SK-N-SH (cell line): ENCODE measurements at regions not wholly inside any gene's neighbourhood (a gene's known extent, or its start where the extent isn't known, plus 50 kb on each side); places are given as distances from the start of the nearest gene placed in this dataset.

ENCODE experiments used
- CTCF ChIA-PET: fragments of 300-600, 350-600 bp; formaldehyde crosslinking; extraction: SDS; loops from one replicate; lab custom pipeline; 2021; lab: Yijun Ruan, JAX
- POLR2A ChIA-PET: fragments of 350-600 bp; sonication (Branson Sonifier 250); formaldehyde crosslinking; extraction: SDS; loops from one replicate; lab custom pipeline; 2020; ENCODE audit warnings: antibody characterized with exemption, inconsistent platforms; lab: Yijun Ruan, JAX
- DNase-seq: peaks from one replicate; pipeline ENCODE4 v3.0.0; 2012
- H2AFZ ChIP-seq: fragments of 200-600 bp; sonication (generic); 2 replicates; pipeline ENCODE4 v1.8.1; 2016; ENCODE audit warnings: antibody characterized with exemption, mild to moderate bottlenecking, low read depth
- H3F3A ChIP-seq: fragments of 200-600 bp; sonication (generic); replicated peaks from 2 replicates; pipeline ENCODE3; 2016; ENCODE audit warnings: antibody characterized with exemption, mild to moderate bottlenecking; ENCODE audit not compliant: insufficient read depth
- H3K27ac ChIP-seq, 2 experiments: fragments of 200-500 bp in 1 of 2; fragments of 200-600 bp in 1 of 2; sonication (Bioruptor generic) in 1 of 2; sonication (generic), shearing (Covaris generic) in 1 of 2; 2 replicates each; pipeline versions ENCODE4 v1.5.1 to v1.6.1; 2014 to 2016; ENCODE audit warnings: low read depth in 2 of 2, inconsistent platforms in 1 of 2, low read length in 1 of 2, mild to moderate bottlenecking in 1 of 2, mixed read lengths in 1 of 2
- H3K27me3 ChIP-seq: fragments of 200-600 bp; sonication (generic), shearing (Covaris generic); 2 replicates; pipeline ENCODE4 v1.6.1; 2016; ENCODE audit warnings: mixed run types; ENCODE audit not compliant: insufficient read depth
- H3K36me3 ChIP-seq, 2 experiments: fragments of 200-500 bp in 1 of 2; fragments of 200-600 bp in 1 of 2; sonication (Bioruptor generic) in 1 of 2; sonication (generic) in 1 of 2; replicated peaks in 1 of 2; 2 replicates each; pipeline versions ENCODE3 to v1.5.1; 2014 to 2016; ENCODE audit warnings: low read length in 1 of 2, mild to moderate bottlenecking in 1 of 2; ENCODE audit not compliant: insufficient read depth in 2 of 2, control insufficient read depth in 1 of 2
- H3K4me1 ChIP-seq, 2 experiments: fragments of 200-500 bp in 1 of 2; fragments of 200-600 bp in 1 of 2; sonication (Bioruptor generic) in 1 of 2; sonication (generic), shearing (Covaris generic) in 1 of 2; 2 replicates each; pipeline versions ENCODE4 v1.5.1 to v1.6.1; 2014 to 2016; ENCODE audit warnings: low read depth in 1 of 2, low read length in 1 of 2, mixed run types in 1 of 2; ENCODE audit not compliant: insufficient read depth in 2 of 2, control insufficient read depth in 1 of 2
- H3K4me2 ChIP-seq: fragments of 200-600 bp; sonication (generic), shearing (Covaris generic); 2 replicates; pipeline ENCODE4 v1.6.1; 2017; ENCODE audit warnings: mixed run types
- H3K4me3 ChIP-seq, 2 experiments: fragments of 200-500 bp in 1 of 2; fragments of 200-600 bp in 1 of 2; sonication (Bioruptor generic) in 1 of 2; sonication (generic), shearing (Covaris generic) in 1 of 2; 2 replicates each; pipeline versions ENCODE4 v1.5.1 to v1.8.1; 2014 to 2016; ENCODE audit warnings: low read depth in 2 of 2, inconsistent platforms in 1 of 2, low read length in 1 of 2, mild to moderate bottlenecking in 1 of 2, mixed read lengths in 1 of 2, moderate library complexity in 1 of 2
- H3K79me2 ChIP-seq: fragments of 200-600 bp; sonication (generic); 2 replicates; pipeline ENCODE4 v1.8.1; 2017; ENCODE audit warnings: mild to moderate bottlenecking; ENCODE audit not compliant: insufficient read depth
- H3K9ac ChIP-seq: fragments of 200-600 bp; sonication (generic); 2 replicates; pipeline ENCODE4 v1.6.1; 2017; ENCODE audit warnings: mixed run types
- H3K9me2 ChIP-seq: fragments of 200-600 bp; sonication (generic); 2 replicates; pipeline ENCODE4 v1.6.1; 2017; ENCODE audit warnings: mixed run types
- H3K9me3 ChIP-seq: fragments of 200-600 bp; sonication (generic); 2 replicates; pipeline ENCODE4 v1.6.1; 2017; ENCODE audit warnings: mixed run types, mild to moderate bottlenecking, moderate library complexity
- H4K20me1 ChIP-seq: fragments of 200-600 bp; sonication (generic); 2 replicates; pipeline ENCODE4 v1.6.1; 2017; ENCODE audit warnings: mild to moderate bottlenecking, mixed run types; ENCODE audit not compliant: insufficient read depth
- CHD2 ChIP-seq: fragments of 150-350 bp; IDR thresholded peaks from 2 replicates; pipeline ENCODE4 v1.6.1; 2018; ENCODE audit warnings: low read length; ENCODE audit not compliant: partially characterized antibody
- ELF1 ChIP-seq: IDR thresholded peaks from 2 replicates; pipeline ENCODE4 v1.4.0; 2012
- EZH2phosphoT487 ChIP-seq: fragments of 200-600 bp; sonication (generic); IDR thresholded peaks from 2 replicates; pipeline ENCODE4 v1.6.1; 2017; ENCODE audit warnings: low read depth, mixed run types, mild to moderate bottlenecking, antibody characterized with exemption, moderate library complexity, borderline replicate concordance
- FOSL2 ChIP-seq: IDR thresholded peaks from 2 replicates; pipeline ENCODE4 v1.4.0; 2012; ENCODE audit warnings: low read depth, mild to moderate bottlenecking, moderate library complexity, borderline replicate concordance
- FOXM1 ChIP-seq: IDR thresholded peaks from 2 replicates; pipeline ENCODE4 v1.4.0; 2012; ENCODE audit warnings: low read depth, mild to moderate bottlenecking
- JUND ChIP-seq: IDR thresholded peaks from 2 replicates; pipeline ENCODE4 v1.4.0; 2012
- MXI1 ChIP-seq: IDR thresholded peaks from 2 replicates; pipeline ENCODE4 v1.6.1; 2012; ENCODE audit warnings: mild to moderate bottlenecking, low read depth, low read length, improper control_type of control experiment
- POLR2AphosphoS5 ChIP-seq: IDR thresholded peaks from 2 replicates; pipeline ENCODE4 v1.6.1; 2012; ENCODE audit warnings: low read depth, low read length
- RAD21 ChIP-seq: IDR thresholded peaks from 2 replicates; pipeline ENCODE4 v1.6.1; 2012; ENCODE audit warnings: mild to moderate bottlenecking, low read length
- RCOR1 ChIP-seq: fragments of 150-350 bp; IDR thresholded peaks from 2 replicates; pipeline ENCODE4 v1.6.1; 2017; ENCODE audit warnings: antibody characterized with exemption, low read length
- RXRA ChIP-seq: IDR thresholded peaks from 2 replicates; pipeline ENCODE4 v1.4.0; 2012; ENCODE audit warnings: low read depth, mild to moderate bottlenecking, borderline replicate concordance
- SIN3A ChIP-seq: IDR thresholded peaks from 2 replicates; pipeline ENCODE4 v1.6.1; 2012; ENCODE audit warnings: low read depth, mild to moderate bottlenecking, low read length, moderate library complexity, borderline replicate concordance
- TAF1 ChIP-seq: IDR thresholded peaks from 2 replicates; pipeline ENCODE4 v1.6.1; 2012; ENCODE audit warnings: low read depth, mild to moderate bottlenecking, low read length, moderate library complexity, borderline replicate concordance
- WGBS: methylation state at CpG from one replicate; pipeline ENCODE4 v1.1.6; 2017; ENCODE audit warnings: low lambda C conversion rate; 5-methylcytosine and 5-hydroxymethylcytosine counted together
- TF ChIP-seq, protein P1 (sequence below): fragments of 150-350 bp; IDR thresholded peaks from 2 replicates; pipeline ENCODE4 v1.6.1; 2017; ENCODE audit warnings: antibody characterized with exemption, low read length, low read depth, borderline replicate concordance
- TF ChIP-seq, protein P2 (sequence below): IDR thresholded peaks from 2 replicates; pipeline ENCODE4 v1.4.0; 2012; ENCODE audit warnings: low read depth
- TF ChIP-seq, protein P3 (sequence below): IDR thresholded peaks from 2 replicates; pipeline ENCODE4 v1.4.0; 2012; ENCODE audit warnings: low read depth, borderline replicate concordance
- TF ChIP-seq, protein P4 (sequence below): IDR thresholded peaks from 2 replicates; pipeline ENCODE4 v1.6.1; 2012; ENCODE audit warnings: mild to moderate bottlenecking, low read depth, low read length, moderate library complexity

DNA sequence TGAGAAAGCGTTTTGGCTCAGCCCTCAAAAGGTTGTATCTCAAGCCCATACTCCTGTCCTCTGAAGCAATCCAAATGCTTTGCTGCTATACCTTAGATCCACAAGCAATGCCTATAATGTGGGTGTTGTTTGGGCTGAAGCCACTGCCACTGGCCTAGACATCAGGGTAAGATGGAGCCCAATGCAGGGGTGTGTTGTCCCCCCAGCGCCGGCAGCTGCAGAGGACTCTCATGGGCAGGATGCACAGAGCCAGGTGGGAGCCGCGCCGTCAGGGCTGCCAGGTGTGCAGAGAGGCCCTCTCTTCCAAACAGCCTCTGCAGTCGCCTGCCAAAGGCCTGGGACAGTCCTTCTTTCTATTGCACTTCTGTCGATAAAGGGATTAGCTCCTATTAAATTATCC lies 205.2 kb upstream of the SHH start:
- H3K79me2 ChIP-seq: no peaks in the 10 kb centered on the region
- no peak for TF ChIP-seq RCOR1
- TF ChIP-seq EZH2phosphoT487: no peak
- TF ChIP-seq, protein P1, sequence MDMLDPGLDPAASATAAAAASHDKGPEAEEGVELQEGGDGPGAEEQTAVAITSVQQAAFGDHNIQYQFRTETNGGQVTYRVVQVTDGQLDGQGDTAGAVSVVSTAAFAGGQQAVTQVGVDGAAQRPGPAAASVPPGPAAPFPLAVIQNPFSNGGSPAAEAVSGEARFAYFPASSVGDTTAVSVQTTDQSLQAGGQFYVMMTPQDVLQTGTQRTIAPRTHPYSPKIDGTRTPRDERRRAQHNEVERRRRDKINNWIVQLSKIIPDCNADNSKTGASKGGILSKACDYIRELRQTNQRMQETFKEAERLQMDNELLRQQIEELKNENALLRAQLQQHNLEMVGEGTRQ: no peak
- TF ChIP-seq RXRA: no peak
- no peak for TF ChIP-seq MXI1
- TF ChIP-seq JUND: no peak
- TF ChIP-seq, protein P2, sequence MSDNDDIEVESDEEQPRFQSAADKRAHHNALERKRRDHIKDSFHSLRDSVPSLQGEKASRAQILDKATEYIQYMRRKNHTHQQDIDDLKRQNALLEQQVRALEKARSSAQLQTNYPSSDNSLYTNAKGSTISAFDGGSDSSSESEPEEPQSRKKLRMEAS: no peak
- no peak for TF ChIP-seq SIN3A
- no peak for TF ChIP-seq RAD21
- TF ChIP-seq, protein P3, sequence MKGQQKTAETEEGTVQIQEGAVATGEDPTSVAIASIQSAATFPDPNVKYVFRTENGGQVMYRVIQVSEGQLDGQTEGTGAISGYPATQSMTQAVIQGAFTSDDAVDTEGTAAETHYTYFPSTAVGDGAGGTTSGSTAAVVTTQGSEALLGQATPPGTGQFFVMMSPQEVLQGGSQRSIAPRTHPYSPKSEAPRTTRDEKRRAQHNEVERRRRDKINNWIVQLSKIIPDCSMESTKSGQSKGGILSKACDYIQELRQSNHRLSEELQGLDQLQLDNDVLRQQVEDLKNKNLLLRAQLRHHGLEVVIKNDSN: no peak
- TF ChIP-seq, protein P4, sequence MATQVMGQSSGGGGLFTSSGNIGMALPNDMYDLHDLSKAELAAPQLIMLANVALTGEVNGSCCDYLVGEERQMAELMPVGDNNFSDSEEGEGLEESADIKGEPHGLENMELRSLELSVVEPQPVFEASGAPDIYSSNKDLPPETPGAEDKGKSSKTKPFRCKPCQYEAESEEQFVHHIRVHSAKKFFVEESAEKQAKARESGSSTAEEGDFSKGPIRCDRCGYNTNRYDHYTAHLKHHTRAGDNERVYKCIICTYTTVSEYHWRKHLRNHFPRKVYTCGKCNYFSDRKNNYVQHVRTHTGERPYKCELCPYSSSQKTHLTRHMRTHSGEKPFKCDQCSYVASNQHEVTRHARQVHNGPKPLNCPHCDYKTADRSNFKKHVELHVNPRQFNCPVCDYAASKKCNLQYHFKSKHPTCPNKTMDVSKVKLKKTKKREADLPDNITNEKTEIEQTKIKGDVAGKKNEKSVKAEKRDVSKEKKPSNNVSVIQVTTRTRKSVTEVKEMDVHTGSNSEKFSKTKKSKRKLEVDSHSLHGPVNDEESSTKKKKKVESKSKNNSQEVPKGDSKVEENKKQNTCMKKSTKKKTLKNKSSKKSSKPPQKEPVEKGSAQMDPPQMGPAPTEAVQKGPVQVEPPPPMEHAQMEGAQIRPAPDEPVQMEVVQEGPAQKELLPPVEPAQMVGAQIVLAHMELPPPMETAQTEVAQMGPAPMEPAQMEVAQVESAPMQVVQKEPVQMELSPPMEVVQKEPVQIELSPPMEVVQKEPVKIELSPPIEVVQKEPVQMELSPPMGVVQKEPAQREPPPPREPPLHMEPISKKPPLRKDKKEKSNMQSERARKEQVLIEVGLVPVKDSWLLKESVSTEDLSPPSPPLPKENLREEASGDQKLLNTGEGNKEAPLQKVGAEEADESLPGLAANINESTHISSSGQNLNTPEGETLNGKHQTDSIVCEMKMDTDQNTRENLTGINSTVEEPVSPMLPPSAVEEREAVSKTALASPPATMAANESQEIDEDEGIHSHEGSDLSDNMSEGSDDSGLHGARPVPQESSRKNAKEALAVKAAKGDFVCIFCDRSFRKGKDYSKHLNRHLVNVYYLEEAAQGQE: no peak
- TF ChIP-seq CHD2: no peak
- no peak for TF ChIP-seq ELF1
- TF ChIP-seq POLR2AphosphoS5: no peak
- no peak for TF ChIP-seq FOXM1
- TF ChIP-seq TAF1: no peak
- no peak for TF ChIP-seq FOSL2
- no peak overlapping the region for H3K27ac ChIP-seq
- no peaks in the 10 kb centered on the region for H3F3A ChIP-seq
- no peak overlapping the region for H3K4me2 ChIP-seq
- no peaks in the 10 kb centered on the region for H3K9me3 ChIP-seq
- H3K27me3 ChIP-seq: peaks cover 61% of the 10 kb centered on the region
- 0% methylated on average over 5 of the region's 8 CpGs for WGBS
- no peaks in the 10 kb centered on the region for H3K9me2 ChIP-seq
- POLR2A ChIA-PET: no interaction called here
- no peaks in the 10 kb centered on the region for H4K20me1 ChIP-seq
- H3K9ac ChIP-seq: no peak overlapping the region
- DNase-seq: no peak
- no peaks in the 10 kb centered on the region for H3K36me3 ChIP-seq
- CTCF ChIA-PET: interaction anchor here (1.0 kb wide), 1 partner anchor 10 kb away, joined by 3 read pairs; no protein-coding TSS in a partner anchor
- H2AFZ ChIP-seq: no peak overlapping the region
- no peak overlapping the region for H3K4me3 ChIP-seq
- no peaks in the 10 kb centered on the region for H3K4me1 ChIP-seq
